HL-60 (cell line): ENCODE measurements at regions not wholly inside any gene's neighbourhood (a gene's known extent, or its start where the extent isn't known, plus 50 kb on each side); places are given as distances from the start of the nearest gene placed in this dataset.

Experiments
- DNase-seq, 2 experiments: peaks; one replicate each; pipeline ENCODE4 v3.0.0-alpha.2; 2010 to 2020; ENCODE audit warnings: low read depth in 1 of 2, low spot score in 1 of 2
- H3K27ac ChIP-seq: fragments of 250-450 bp; sonication (Bioruptor Pico); replicated peaks from 2 replicates; pipeline ENCODE4 v1.5.1; 2020; ENCODE audit warnings: mild to moderate bottlenecking, moderate library complexity
- H3K27me3 ChIP-seq: fragments of 250-450 bp; sonication (Bioruptor Pico); 2 replicates; pipeline ENCODE4 v1.5.1; 2021; ENCODE audit warnings: mild to moderate bottlenecking, moderate library complexity; ENCODE audit not compliant: insufficient read depth, poor library complexity, severe bottlenecking
- H3K4me3 ChIP-seq: replicated peaks from 2 replicates; pipeline ENCODE4 v1.5.1; 2011; ENCODE audit warnings: mild to moderate bottlenecking, control low read depth, low read length; ENCODE audit not compliant: insufficient read depth
- CTCF ChIP-seq: IDR thresholded peaks from one replicate; pipeline ENCODE4 v1.5.1; 2011; ENCODE audit warnings: low read length, control low read depth, inconsistent platforms; ENCODE audit not compliant: insufficient read depth
- GABPA ChIP-seq: IDR thresholded peaks from 2 replicates; pipeline ENCODE4 v1.6.1; 2012; ENCODE audit warnings: low read depth
- POLR2AphosphoS5 ChIP-seq: IDR thresholded peaks from 2 replicates; pipeline ENCODE4 v1.6.1; 2012; ENCODE audit warnings: low read depth
- REST ChIP-seq: IDR thresholded peaks from 2 replicates; pipeline ENCODE4 v1.6.1; 2012; ENCODE audit warnings: low read depth; ENCODE audit not compliant: insufficient replicate concordance
- SPI1 ChIP-seq: IDR thresholded peaks from 2 replicates; pipeline ENCODE4 v1.6.1; 2012; ENCODE audit warnings: low read depth, mild to moderate bottlenecking, borderline replicate concordance

- Histone ChIP-seq H3K27me3 (peaks cover 2% of the 10 kb centered on the region), H3K4me3 (no peak overlapping the region), H3K27ac (no peak overlapping the region)
- no peak for TF ChIP-seq POLR2AphosphoS5
- no peak for TF ChIP-seq CTCF
- DNase-seq = no peak
Measured at GRCh38 chr18:25686960-25687500, 335.1 kb upstream of the ZNF521 start.

GRCh38 chr18:25685088-25685487 lies 333.1 kb upstream of the ZNF521 start:
- no peak for DNase-seq
- peaks cover 2% of the 10 kb centered on the region for H3K27me3 ChIP-seq
- H3K4me3 ChIP-seq = no peak overlapping the region
- H3K27ac ChIP-seq = no peak overlapping the region
- TF ChIP-seq POLR2AphosphoS5 (no peak), GABPA (no peak), REST (no peak), SPI1 (no peak), CTCF (no peak)

- TF ChIP-seq SPI1 (no peak), GABPA (no peak), POLR2AphosphoS5 (no peak), REST (no peak), CTCF (no peak)
- H3K27me3 ChIP-seq = no peaks in the 10 kb centered on the region
- H3K4me3 ChIP-seq = no peak overlapping the region
- H3K27ac ChIP-seq = no peak overlapping the region
- DNase-seq = no peak
Measured at GRCh38 chr18:25679491-25679890, 327.5 kb upstream of the ZNF521 start.

GRCh38 chr18:25678221-25678620 lies 326.3 kb upstream of the ZNF521 start:
- TF ChIP-seq POLR2AphosphoS5 (no peak), SPI1 (no peak), REST (no peak), GABPA (no peak)
- no peaks in the 10 kb centered on the region for H3K27me3 ChIP-seq
- H3K27ac ChIP-seq = no peak overlapping the region
- no peak overlapping the region for H3K4me3 ChIP-seq
- DNase-seq = no peak
